IMR-90 (cell line): ENCODE measurements at regions not wholly inside any gene's neighbourhood (a gene's known extent, or its start where the extent isn't known, plus 50 kb on each side); places are given as distances from the start of the nearest gene placed in this dataset.

Experiments
- ATAC-seq: fragments of 200-7000 bp; cut with Tn5 transposase; 2 replicates; pipeline ENCODE4 v1.9.1; 2020; ENCODE audit warnings: low read depth, mild to moderate bottlenecking, moderate library complexity
- BruUV-seq: library from RNA; stranded (reverse); fragments of 400-500 nt; replicated peaks from 2 replicates; lab custom pipeline; 2021; lab: Mats Ljungman, UMichigan
- CTCF ChIA-PET: fragments of 300-600 bp; formaldehyde crosslinking; extraction: SDS; loops from one replicate; lab custom pipeline; 2021; ENCODE audit warnings: antibody characterized with exemption; lab: Yijun Ruan, JAX
- POLR2A ChIA-PET: fragments of 300-600 bp; sonication (Branson Sonifier 250); formaldehyde crosslinking; loops from one replicate; lab custom pipeline; 2022; ENCODE audit warnings: antibody characterized with exemption; ENCODE audit not compliant: unreplicated experiment; lab: Charles Lee
- DNase-seq: peaks from one replicate; pipeline ENCODE4 v3.0.0; 2013
- H2AFZ ChIP-seq: replicated peaks from 2 replicates; pipeline ENCODE3; 2013; ENCODE audit warnings: low read length, mild to moderate bottlenecking; ENCODE audit not compliant: poor library complexity
- H2AK5ac ChIP-seq: 2 replicates; pipeline ENCODE4 v1.6.1; 2013; ENCODE audit warnings: low read depth, low read length, inconsistent platforms
- H2AK9ac ChIP-seq: replicated peaks from 2 replicates; pipeline ENCODE3; 2013; ENCODE audit warnings: mild to moderate bottlenecking, low read depth, low read length, moderate library complexity; ENCODE audit not compliant: poor library complexity
- H2BK120ac ChIP-seq: 2 replicates; pipeline ENCODE4 v1.6.1; 2013; ENCODE audit warnings: low read depth, low read length, inconsistent platforms
- H2BK15ac ChIP-seq: 3 replicates; pipeline ENCODE4 v1.6.1; 2013; ENCODE audit warnings: low read depth, low read length, inconsistent platforms
- H2BK20ac ChIP-seq: 2 replicates; pipeline ENCODE4 v1.6.1; 2013; ENCODE audit warnings: low read depth, mild to moderate bottlenecking, inconsistent platforms, low read length, moderate library complexity
- H2BK5ac ChIP-seq: 2 replicates; pipeline ENCODE4 v1.6.1; 2013; ENCODE audit warnings: mild to moderate bottlenecking, low read depth, low read length, inconsistent platforms; ENCODE audit not compliant: poor library complexity, severe bottlenecking
- H3K14ac ChIP-seq: replicated peaks from 2 replicates; pipeline ENCODE4 v1.6.1; 2013; ENCODE audit warnings: low read depth, low read length, inconsistent platforms
- H3K18ac ChIP-seq: 2 replicates; pipeline ENCODE4 v1.6.1; 2013; ENCODE audit warnings: low read depth, low read length, control low read depth
- H3K23ac ChIP-seq: 2 replicates; pipeline ENCODE4 v1.6.1; 2013; ENCODE audit warnings: low read depth, low read length, inconsistent platforms
- H3K27ac ChIP-seq: 2 replicates; pipeline ENCODE4 v1.5.1; 2013; ENCODE audit warnings: mild to moderate bottlenecking, control low read depth, low read length; ENCODE audit not compliant: insufficient read depth
- H3K27me3 ChIP-seq: 2 replicates; pipeline ENCODE4 v1.6.1; 2013; ENCODE audit warnings: low read length; ENCODE audit not compliant: control insufficient read depth, insufficient read depth
- H3K36me3 ChIP-seq: 2 replicates; pipeline ENCODE4 v1.6.1; 2013; ENCODE audit warnings: low read length, mixed read lengths; ENCODE audit not compliant: control insufficient read depth, insufficient read depth
- H3K4ac ChIP-seq: 2 replicates; pipeline ENCODE4 v1.6.1; 2013; ENCODE audit warnings: low read depth, low read length, inconsistent platforms
- H3K4me1 ChIP-seq: 2 replicates; pipeline ENCODE4 v1.6.1; 2013; ENCODE audit warnings: low read length, mixed read lengths; ENCODE audit not compliant: control insufficient read depth, insufficient read depth
- H3K4me2 ChIP-seq: 2 replicates; pipeline ENCODE4 v1.6.1; 2013; ENCODE audit warnings: low read depth, mild to moderate bottlenecking, control low read depth, low read length, moderate library complexity
- H3K4me3 ChIP-seq: 2 replicates; pipeline ENCODE4 v1.5.1; 2013; ENCODE audit warnings: low read depth, mild to moderate bottlenecking, control low read depth, low read length, moderate library complexity; ENCODE audit not compliant: insufficient read depth
- H3K56ac ChIP-seq: 2 replicates; pipeline ENCODE4 v1.6.1; 2013; ENCODE audit warnings: low read length, inconsistent platforms; ENCODE audit not compliant: insufficient read depth; ENCODE audit errors: extremely low read depth
- H3K79me1 ChIP-seq, 2 experiments: 2 replicates each; pipeline ENCODE4 v1.6.1; 2013; ENCODE audit warnings: low read length in 2 of 2, inconsistent platforms in 1 of 2, low read depth in 1 of 2
- H3K9ac ChIP-seq: 2 replicates; pipeline ENCODE4 v1.6.1; 2013; ENCODE audit warnings: low read depth, low read length, control low read depth
- H3K9me1 ChIP-seq: 2 replicates; pipeline ENCODE4 v1.6.1; 2013; ENCODE audit warnings: low read length, inconsistent platforms; ENCODE audit not compliant: insufficient read depth
- H3K9me3 ChIP-seq: 2 replicates; pipeline ENCODE4 v1.6.1; 2013; ENCODE audit warnings: low read length; ENCODE audit not compliant: control insufficient read depth, insufficient read depth
- H4K20me1 ChIP-seq: 2 replicates; pipeline ENCODE4 v1.6.1; 2013; ENCODE audit warnings: low read length, inconsistent platforms; ENCODE audit not compliant: insufficient read depth
- H4K5ac ChIP-seq: 2 replicates; pipeline ENCODE4 v1.6.1; 2013; ENCODE audit warnings: mild to moderate bottlenecking, low read depth, low read length, control low read depth
- H4K8ac ChIP-seq, 2 experiments: 2 replicates each; pipeline ENCODE4 v1.6.1; 2013; ENCODE audit warnings: low read depth in 2 of 2, low read length in 2 of 2, control low read depth in 1 of 2, inconsistent platforms in 1 of 2
- H4K91ac ChIP-seq: 2 replicates; pipeline ENCODE4 v1.6.1; 2013; ENCODE audit warnings: low read depth, low read length, inconsistent platforms; ENCODE audit not compliant: insufficient read depth
- CEBPB ChIP-seq: IDR thresholded peaks from 2 replicates; pipeline ENCODE4 v1.6.1; 2012; ENCODE audit warnings: low read depth, low read length, improper control_type of control experiment
- CHD1 ChIP-seq: IDR thresholded peaks from 2 replicates; pipeline ENCODE4 v1.6.1; 2012; ENCODE audit warnings: low read depth, low read length, improper control_type of control experiment
- ELK1 ChIP-seq: fragments of 150-350 bp; IDR thresholded peaks from 2 replicates; pipeline ENCODE4 v1.6.1; 2016; ENCODE audit warnings: low read depth, mild to moderate bottlenecking, low read length, moderate library complexity, borderline replicate concordance
- FOS ChIP-seq: fragments of 150-350 bp; IDR thresholded peaks from 2 replicates; pipeline ENCODE4 v1.6.1; 2016; ENCODE audit warnings: low read depth, low read length
- MXI1 ChIP-seq: IDR thresholded peaks from 2 replicates; pipeline ENCODE4 v1.6.1; 2012; ENCODE audit warnings: low read depth, mild to moderate bottlenecking, low read length, moderate library complexity, borderline replicate concordance
- NFE2L2 ChIP-seq: fragments of 150-350 bp; IDR thresholded peaks from 2 replicates; pipeline ENCODE4 v1.6.1; 2016; ENCODE audit warnings: low read depth, mild to moderate bottlenecking, low read length
- POLR2A ChIP-seq: IDR thresholded peaks from 2 replicates; pipeline ENCODE4 v1.6.1; 2012; ENCODE audit warnings: mild to moderate bottlenecking, low read depth, low read length
- RCOR1 ChIP-seq: IDR thresholded peaks from 2 replicates; pipeline ENCODE4 v1.6.1; 2012; ENCODE audit warnings: mild to moderate bottlenecking, low read length, improper control_type of control experiment; ENCODE audit not compliant: insufficient replicate concordance
- SMC3 ChIP-seq: fragments of 150-350 bp; IDR thresholded peaks from 2 replicates; pipeline ENCODE4 v1.6.1; 2016; ENCODE audit warnings: low read depth, mild to moderate bottlenecking, antibody characterized with exemption, low read length, moderate library complexity
- WGBS, 2 experiments: methylation state at CpG; one replicate each; pipeline versions ENCODE4 v1.1.5 to v1.1.7; 2013; ENCODE audit warnings: missing lambda C conversion rate in 2 of 2; ENCODE audit not compliant: insufficient read length in 1 of 2; ENCODE audit errors: extremely low coverage in 2 of 2; 5-methylcytosine and 5-hydroxymethylcytosine counted together
- dilution Hi-C: fragments of 300-500 bp; cut with HindIII; formaldehyde crosslinking; loops from one replicate; pipeline ENCODE4 v1.14.3; 2018; ENCODE audit warnings: low sequenced_read_pairs; ENCODE audit not compliant: unreplicated experiment
- in situ Hi-C: fragments of 300-500 bp; cut with MboI; formaldehyde crosslinking; loops from 3 replicates; pipeline ENCODE4 v1.14.3; 2019; ENCODE audit warnings: low sequenced_read_pairs, inconsistent platforms, mixed read lengths
- intact Hi-C: fragments of 100-400 bp; cut with micrococcal nuclease; formaldehyde crosslinking; loops from 2 replicates; pipeline ENCODE4 v1.10.0; 2022

GRCh38 chr11:130699561-130699960 lies 216.7 kb downstream of the SNX19 start:
- no peak overlapping the region for H3K14ac ChIP-seq
- POLR2A ChIA-PET = no interaction called here
- H2AK5ac ChIP-seq = no peak overlapping the region
- no peak overlapping the region for H3K4ac ChIP-seq
- intact Hi-C loops (no loop called here), in situ Hi-C loops (no loop called here), dilution Hi-C loops (no loop called here)
- no peak overlapping the region for H2BK5ac ChIP-seq
- peaks cover 1% of the 10 kb centered on the region; the same call in 1 of the 2 replicates for H3K4me1 ChIP-seq
- no peak overlapping the region for H4K5ac ChIP-seq
- no peaks in the 10 kb centered on the region for H4K20me1 ChIP-seq
- CTCF ChIA-PET = no interaction called here
- no peaks in the 10 kb centered on the region for H3K9me3 ChIP-seq
- ATAC-seq = no peak
- no peak for TF ChIP-seq CHD1
- TF ChIP-seq NFE2L2 = no peak
- TF ChIP-seq POLR2A = no peak
- TF ChIP-seq RCOR1 = no peak
- no peak for TF ChIP-seq FOS
- no peak for TF ChIP-seq ELK1
- no peak for TF ChIP-seq MXI1
- TF ChIP-seq SMC3 = no peak
- no peak for TF ChIP-seq CEBPB
- 88% methylated on average over 2 of the region's 7 CpGs; no CpG with 5 or more reads in 1 of the 2 experiments for WGBS, 2 experiments
- H3K56ac ChIP-seq = no peak overlapping the region
- no peak overlapping the region for H2BK15ac ChIP-seq
- H4K8ac ChIP-seq = no peak overlapping the region
- no peaks in the 10 kb centered on the region for H3K36me3 ChIP-seq
- H3K79me1 ChIP-seq = no peaks in the 10 kb centered on the region
- H3K27me3 ChIP-seq = peaks cover 10% of the 10 kb centered on the region
- H3K9ac ChIP-seq = no peak overlapping the region
- no peak overlapping the region for H2AK9ac ChIP-seq
- no peak for DNase-seq
- BruUV-seq = no TSS peak
- H3K18ac ChIP-seq = no peak overlapping the region
- H2AFZ ChIP-seq = no peak overlapping the region
- H2BK120ac ChIP-seq = no peak overlapping the region
- no peak overlapping the region for H3K23ac ChIP-seq
- no peaks in the 10 kb centered on the region for H3K9me1 ChIP-seq
- no peak overlapping the region for H3K27ac ChIP-seq
- H3K4me2 ChIP-seq = no peak overlapping the region
- no peak overlapping the region for H3K4me3 ChIP-seq
- no peak overlapping the region for H4K91ac ChIP-seq
- H2BK20ac ChIP-seq = no peak overlapping the region
